Liver (tissue), 3 donors: ENCODE measurements at regions not wholly inside any gene's neighbourhood (a gene's known extent, or its start where the extent isn't known, plus 50 kb on each side); places are given as distances from the start of the nearest gene placed in this dataset.
"Not testable (repeated sequence)": the region's sequence is repeated elsewhere in the genome, so short reads cannot be mapped to it uniquely, and the experiment has no call there.

Experiments used
- FOXA1 ChIP-seq: IDR thresholded peaks from 2 replicates; pipeline ENCODE4 v1.6.1; 2016; ENCODE audit warnings: antibody characterized with exemption
- TF ChIP-seq, protein P1 (sequence below): IDR thresholded peaks from 2 replicates; pipeline ENCODE4 v1.6.1; 2016; ENCODE audit warnings: antibody characterized with exemption
- TF ChIP-seq, protein P2 (sequence below): fragments of 150-350 bp; IDR thresholded peaks from 2 replicates; pipeline ENCODE4 v1.5.1; 2017; ENCODE audit warnings: improper control_type of control experiment, low read depth, low read length; ENCODE audit not compliant: missing input control
- donor health status: healthy.
- donor health status: healthy.

DNA sequence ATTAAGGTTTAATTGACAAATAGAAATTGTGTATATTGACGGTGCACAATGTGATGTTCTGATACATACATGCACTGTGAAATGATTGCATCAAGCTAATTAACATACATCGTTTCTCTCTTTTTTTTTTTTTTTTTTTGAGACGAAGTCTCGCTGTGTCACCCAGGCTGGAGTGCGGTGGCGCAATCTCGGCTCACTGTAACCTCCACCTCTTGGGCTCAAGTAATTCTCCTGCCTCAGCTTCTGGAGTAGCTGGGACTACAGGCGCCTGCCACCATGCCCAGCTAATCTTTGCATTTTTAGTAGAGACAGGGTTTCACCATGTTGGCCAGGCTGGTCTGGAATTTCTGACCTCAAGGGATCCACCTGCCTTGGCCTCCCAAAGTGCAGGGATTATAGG lies 69.9 kb upstream of the JCAD start:
- TF ChIP-seq, protein P1, sequence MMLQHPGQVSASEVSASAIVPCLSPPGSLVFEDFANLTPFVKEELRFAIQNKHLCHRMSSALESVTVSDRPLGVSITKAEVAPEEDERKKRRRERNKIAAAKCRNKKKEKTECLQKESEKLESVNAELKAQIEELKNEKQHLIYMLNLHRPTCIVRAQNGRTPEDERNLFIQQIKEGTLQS = not testable (repeated sequence)
- TF ChIP-seq, protein P2, sequence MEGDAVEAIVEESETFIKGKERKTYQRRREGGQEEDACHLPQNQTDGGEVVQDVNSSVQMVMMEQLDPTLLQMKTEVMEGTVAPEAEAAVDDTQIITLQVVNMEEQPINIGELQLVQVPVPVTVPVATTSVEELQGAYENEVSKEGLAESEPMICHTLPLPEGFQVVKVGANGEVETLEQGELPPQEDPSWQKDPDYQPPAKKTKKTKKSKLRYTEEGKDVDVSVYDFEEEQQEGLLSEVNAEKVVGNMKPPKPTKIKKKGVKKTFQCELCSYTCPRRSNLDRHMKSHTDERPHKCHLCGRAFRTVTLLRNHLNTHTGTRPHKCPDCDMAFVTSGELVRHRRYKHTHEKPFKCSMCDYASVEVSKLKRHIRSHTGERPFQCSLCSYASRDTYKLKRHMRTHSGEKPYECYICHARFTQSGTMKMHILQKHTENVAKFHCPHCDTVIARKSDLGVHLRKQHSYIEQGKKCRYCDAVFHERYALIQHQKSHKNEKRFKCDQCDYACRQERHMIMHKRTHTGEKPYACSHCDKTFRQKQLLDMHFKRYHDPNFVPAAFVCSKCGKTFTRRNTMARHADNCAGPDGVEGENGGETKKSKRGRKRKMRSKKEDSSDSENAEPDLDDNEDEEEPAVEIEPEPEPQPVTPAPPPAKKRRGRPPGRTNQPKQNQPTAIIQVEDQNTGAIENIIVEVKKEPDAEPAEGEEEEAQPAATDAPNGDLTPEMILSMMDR = not testable (repeated sequence)
- TF ChIP-seq FOXA1 = not testable (repeated sequence)
